Endodermal cell (in vitro differentiated cells): ENCODE measurements at regions not wholly inside any gene's neighbourhood (a gene's known extent, or its start where the extent isn't known, plus 50 kb on each side); places are given as distances from the start of the nearest gene placed in this dataset.

ENCODE experiments used
- DNase-seq: peaks from one replicate; pipeline ENCODE4 v3.0.0-alpha.2; 2017
- H3K27ac ChIP-seq: 2 replicates; pipeline ENCODE4 v1.5.1; 2013; ENCODE audit warnings: mild to moderate bottlenecking, low read depth, low read length, moderate library complexity
- H3K27me3 ChIP-seq: 2 replicates; pipeline ENCODE4 v1.6.1; 2013; ENCODE audit warnings: mild to moderate bottlenecking, low read length, moderate library complexity; ENCODE audit not compliant: insufficient read depth, control insufficient read depth, poor library complexity, severe bottlenecking
- H3K36me3 ChIP-seq: 2 replicates; pipeline ENCODE4 v1.7.0; 2013; ENCODE audit warnings: mild to moderate bottlenecking, low read length, moderate library complexity; ENCODE audit not compliant: control insufficient read depth, insufficient read depth
- H3K4me1 ChIP-seq: one replicate; pipeline ENCODE4 v1.7.0; 2013; ENCODE audit warnings: low read length; ENCODE audit not compliant: control insufficient read depth, insufficient read depth
- H3K4me3 ChIP-seq: 2 replicates; pipeline ENCODE4 v1.5.1; 2013; ENCODE audit warnings: mild to moderate bottlenecking, low read length, moderate library complexity
- H3K9ac ChIP-seq: 2 replicates; pipeline ENCODE4 v1.6.1; 2013; ENCODE audit warnings: mild to moderate bottlenecking, low read length, moderate library complexity; ENCODE audit not compliant: poor library complexity, severe bottlenecking; ENCODE audit errors: extremely low read depth
- H3K9me3 ChIP-seq: 2 replicates; pipeline ENCODE4 v1.6.1; 2013; ENCODE audit warnings: mild to moderate bottlenecking, low read length, moderate library complexity; ENCODE audit not compliant: control insufficient read depth
- H3K27ac Mint-ChIP-seq: 2 replicates; pipeline ENCODE4 v1.8.0; 2020; ENCODE audit warnings: mixed read lengths
- H3K27me3 Mint-ChIP-seq: 2 replicates; pipeline ENCODE4 v1.8.0; 2021; ENCODE audit warnings: mild to moderate bottlenecking, mixed read lengths; ENCODE audit not compliant: insufficient read depth
- H3K36me3 Mint-ChIP-seq: 2 replicates; pipeline ENCODE4 v1.8.0; 2020; ENCODE audit warnings: low read depth, mixed read lengths
- H3K4me1 Mint-ChIP-seq: 2 replicates; pipeline ENCODE4 v1.8.0; 2020; ENCODE audit warnings: mixed read lengths
- H3K4me3 Mint-ChIP-seq: 2 replicates; pipeline ENCODE4 v1.8.0; 2020; ENCODE audit warnings: mild to moderate bottlenecking, moderate library complexity, mixed read lengths
- H3K9me3 Mint-ChIP-seq: 2 replicates; pipeline ENCODE4 v1.8.0; 2020; ENCODE audit warnings: mild to moderate bottlenecking, mixed read lengths
- CTCF ChIP-seq: fragments of 200-600 bp; sonication (generic); conservative IDR thresholded peaks from 2 replicates; pipeline ENCODE4 v1.5.0; 2021; ENCODE audit warnings: antibody characterized with exemption, mild to moderate bottlenecking
- WGBS, 2 experiments: methylation state at CpG; one replicate each; pipeline versions ENCODE4 v1.1.5 to v1.1.7; 2013; ENCODE audit warnings: missing lambda C conversion rate in 2 of 2, mixed read lengths in 1 of 2; ENCODE audit not compliant: insufficient coverage in 1 of 2, insufficient read length in 1 of 2; 5-methylcytosine and 5-hydroxymethylcytosine counted together

GRCh38 chr14:81826081-81826480, 292.4 kb upstream of the SEL1L start:
- no peak for TF ChIP-seq CTCF
- peaks cover 16% of the 10 kb centered on the region for H3K9me3 ChIP-seq
- H3K4me1 ChIP-seq: no peaks in the 10 kb centered on the region
- H3K27ac ChIP-seq: no peak overlapping the region
- no peak overlapping the region for H3K27ac Mint-ChIP-seq
- no peak for DNase-seq
- no peak overlapping the region for H3K4me3 Mint-ChIP-seq
- H3K4me3 ChIP-seq: no peak overlapping the region
- H3K27me3 ChIP-seq: no peaks in the 10 kb centered on the region
- H3K27me3 Mint-ChIP-seq: no peaks in the 10 kb centered on the region
- no peaks in the 10 kb centered on the region for H3K36me3 Mint-ChIP-seq
- 71 to 76% methylated on average over 1 of the region's 1 CpG for WGBS, 2 experiments
- no peaks in the 10 kb centered on the region for H3K4me1 Mint-ChIP-seq
- no peaks in the 10 kb centered on the region for H3K36me3 ChIP-seq
- no peak overlapping the region for H3K9ac ChIP-seq
- peaks cover 27% of the 10 kb centered on the region for H3K9me3 Mint-ChIP-seq

GRCh38 chr14:81829447-81829846, 295.8 kb upstream of the SEL1L start:
- no peaks in the 10 kb centered on the region for H3K27me3 Mint-ChIP-seq
- Histone ChIP-seq H3K27me3 (no peaks in the 10 kb centered on the region), H3K4me1 (no peaks in the 10 kb centered on the region), H3K27ac (no peak overlapping the region), H3K9ac (no peak overlapping the region), H3K4me3 (no peak overlapping the region), H3K9me3 (no peaks in the 10 kb centered on the region), H3K36me3 (no peaks in the 10 kb centered on the region)
- no peak for DNase-seq
- H3K36me3 Mint-ChIP-seq: no peaks in the 10 kb centered on the region
- no peak overlapping the region for H3K27ac Mint-ChIP-seq
- no peak overlapping the region for H3K4me3 Mint-ChIP-seq
- H3K4me1 Mint-ChIP-seq: peaks cover 4% of the 10 kb centered on the region
- TF ChIP-seq CTCF: no peak
- WGBS, 2 experiments: 94 to 97% methylated on average over 19 to 24 of the region's 24 CpGs
- peaks cover 17% of the 10 kb centered on the region for H3K9me3 Mint-ChIP-seq

- H3K9ac ChIP-seq: no peak overlapping the region
- H3K4me1 Mint-ChIP-seq: peaks cover 4% of the 10 kb centered on the region
- no peaks in the 10 kb centered on the region for H3K27me3 ChIP-seq
- peaks cover 3% of the 10 kb centered on the region for H3K36me3 Mint-ChIP-seq
- H3K27ac Mint-ChIP-seq: no peak overlapping the region
- peaks cover 28% of the 10 kb centered on the region for H3K9me3 Mint-ChIP-seq
- H3K36me3 ChIP-seq: no peaks in the 10 kb centered on the region
- DNase-seq: no peak
- H3K4me3 Mint-ChIP-seq: no peak overlapping the region
- peaks cover 10% of the 10 kb centered on the region for H3K9me3 ChIP-seq
- 89 to 100% methylated on average over 1 to 4 of the region's 4 CpGs for WGBS, 2 experiments
- no peaks in the 10 kb centered on the region for H3K27me3 Mint-ChIP-seq
- no peak for TF ChIP-seq CTCF
- H3K4me1 ChIP-seq: no peaks in the 10 kb centered on the region
- H3K27ac ChIP-seq: peak overlapping the region; percentile 3
- no peak overlapping the region for H3K4me3 ChIP-seq
Observed at GRCh38 chr14:81831128-81831820, 297.6 kb upstream of the SEL1L start.
